ENCODE measurements at regions not wholly inside any gene's neighbourhood (a gene's known extent, or its start where the extent isn't known, plus 50 kb on each side); places are given as distances from the start of the nearest gene placed in this dataset.

- Histone ChIP-seq H3K4me3 (no peak overlapping the region), H3K27ac (peak overlapping the region in 15 of 21 experiments; percentile 0 to 78 (median 41))
Observed at GRCh38 chr3:24591661-24592555, 97.3 kb upstream of the THRB start.

- Histone ChIP-seq H3K4me3 (no peak overlapping the region), H3K27ac (no peak overlapping the region)
Observed at GRCh38 chr3:24594161-24594560, 99.5 kb upstream of the THRB start.

DNA sequence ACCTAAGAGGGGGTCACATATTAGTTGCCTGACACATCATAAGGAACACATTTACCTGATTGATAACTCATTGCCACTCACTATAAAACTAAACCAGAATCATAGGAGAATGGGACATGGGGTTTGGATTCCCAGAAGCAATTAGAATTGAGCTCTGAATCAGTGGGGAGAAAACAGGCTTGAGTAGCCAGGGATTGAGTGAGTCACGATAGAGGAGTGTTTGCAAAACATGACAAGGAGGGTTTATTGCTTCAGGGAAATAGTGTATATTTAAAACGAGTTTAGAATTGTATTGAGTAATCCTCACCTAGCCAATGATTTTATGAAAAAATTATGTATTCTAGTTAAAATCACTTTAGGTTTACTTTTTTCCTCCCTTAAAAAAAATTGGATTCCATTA lies 101.1 kb upstream of the THRB start:
- H3K27ac ChIP-seq: peak overlapping the region in 6 of 21 experiments; percentile 11 to 60 (median 30)
- H3K4me3 ChIP-seq: no peak overlapping the region

DNA sequence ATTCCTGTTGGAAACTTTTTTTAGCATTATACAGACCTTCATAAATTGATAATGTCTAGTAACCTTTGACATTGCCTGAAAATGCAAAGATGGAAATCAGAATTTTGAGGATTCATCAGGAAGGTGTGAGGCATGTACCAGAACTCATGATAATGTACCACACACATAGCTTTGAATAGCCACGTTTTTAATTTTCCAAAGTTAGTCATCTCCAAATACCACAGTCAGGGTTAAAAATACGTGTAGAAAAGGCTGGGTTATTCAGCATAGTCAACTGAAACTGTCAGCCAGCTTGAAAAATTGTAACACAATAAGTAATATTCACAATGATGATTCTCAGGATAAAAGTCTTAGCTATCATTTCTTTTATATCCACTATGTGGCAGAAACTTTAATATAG lies 102.0 kb upstream of the THRB start:
- H3K27ac ChIP-seq: peak overlapping the region in 1 of 21 experiments; percentile 38
- H3K4me3 ChIP-seq: no peak overlapping the region

DNA sequence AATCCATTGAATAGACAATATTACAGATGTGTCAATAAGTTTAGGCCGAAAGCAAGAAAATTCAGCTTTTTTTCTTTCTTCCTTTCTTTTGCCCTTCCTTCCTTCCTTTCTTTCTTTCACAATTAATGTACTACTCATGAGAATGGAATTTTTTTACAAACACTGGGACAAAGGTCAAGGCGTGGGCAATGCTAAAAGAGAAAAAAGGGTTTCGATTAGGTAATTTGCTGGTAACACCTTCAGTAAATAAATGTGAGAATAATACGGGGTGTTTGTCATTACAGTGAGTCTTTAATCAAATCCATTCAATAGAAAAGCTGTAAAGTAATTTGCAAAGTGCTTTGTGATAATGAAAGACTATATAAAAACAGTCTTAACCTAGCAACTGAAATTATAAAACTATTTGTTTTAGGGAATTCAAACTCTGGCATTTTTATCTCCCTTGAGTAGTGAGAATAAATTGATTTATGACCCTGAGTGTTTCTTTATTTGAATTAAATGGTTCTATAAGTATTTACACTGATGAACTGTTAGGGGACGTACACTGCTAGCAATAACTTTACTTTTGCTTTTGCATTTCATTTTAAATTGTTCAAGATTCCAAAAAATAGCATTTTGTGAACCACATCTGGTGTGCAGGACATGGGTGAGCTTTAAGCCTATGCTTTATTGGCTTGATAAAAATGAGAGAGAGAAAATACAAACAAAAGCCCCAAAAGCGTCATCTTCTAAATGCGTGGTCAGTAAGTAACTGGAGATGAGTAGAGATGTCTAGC lies 104.2 kb upstream of the THRB start:
- peak overlapping the region in 4 of 21 experiments; percentile 8 to 39 (median 22) for H3K27ac ChIP-seq
- no peak overlapping the region for H3K4me3 ChIP-seq

DNA sequence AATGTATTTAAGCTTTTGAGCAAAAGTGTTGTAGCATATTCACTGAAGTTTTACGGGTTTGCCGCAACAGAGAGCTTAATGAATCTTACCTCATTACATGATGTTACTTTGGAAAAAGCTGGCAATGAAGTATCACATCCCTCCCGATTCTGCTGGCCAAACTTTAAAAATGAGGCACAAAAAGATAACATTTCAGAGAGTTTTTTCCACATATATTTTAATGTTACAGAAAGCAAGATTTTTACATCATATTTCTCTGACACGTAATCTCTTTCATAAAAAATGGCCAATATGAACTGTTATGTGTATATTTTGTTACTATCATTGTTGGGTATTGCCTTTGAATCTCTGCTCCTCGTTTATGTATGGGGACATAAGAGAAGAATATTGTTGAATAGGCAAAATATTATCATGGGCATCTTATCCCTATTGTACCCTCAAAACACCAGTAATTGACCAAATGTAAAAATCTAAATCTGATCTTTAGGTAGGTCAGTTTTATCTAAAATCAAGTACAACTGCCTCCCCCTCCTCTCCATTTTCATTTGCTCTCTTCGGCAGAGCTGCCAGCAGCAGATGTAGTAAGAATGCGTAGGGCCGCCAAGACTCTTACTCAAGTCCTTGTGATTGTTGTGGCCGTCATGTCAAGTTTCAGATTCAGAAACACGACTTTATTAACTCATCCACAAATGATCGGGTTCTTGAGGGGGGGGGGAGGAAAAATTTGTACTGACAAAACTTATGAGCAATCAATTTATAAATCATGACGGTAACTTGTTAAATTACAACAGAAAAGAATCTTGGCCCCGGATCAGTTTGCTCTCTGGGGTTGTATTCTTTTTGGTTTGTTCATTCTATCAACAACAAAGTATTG lies 106.7 kb upstream of the THRB start:
- Histone ChIP-seq H3K4me3 (no peak overlapping the region), H3K27ac (no peak overlapping the region)

GRCh38 chr3:24604215-24604614 lies 109.6 kb upstream of the THRB start:
- H3K4me3 ChIP-seq: no peak overlapping the region
- no peak overlapping the region for H3K27ac ChIP-seq

GRCh38 chr3:24605511-24606028 lies 110.9 kb upstream of the THRB start:
- H3K27ac ChIP-seq: no peak overlapping the region
- H3K4me3 ChIP-seq: no peak overlapping the region

- H3K4me3 ChIP-seq: no peak overlapping the region
- H3K27ac ChIP-seq: no peak overlapping the region
Observed at GRCh38 chr3:24607281-24607680, 112.6 kb upstream of the THRB start.

DNA sequence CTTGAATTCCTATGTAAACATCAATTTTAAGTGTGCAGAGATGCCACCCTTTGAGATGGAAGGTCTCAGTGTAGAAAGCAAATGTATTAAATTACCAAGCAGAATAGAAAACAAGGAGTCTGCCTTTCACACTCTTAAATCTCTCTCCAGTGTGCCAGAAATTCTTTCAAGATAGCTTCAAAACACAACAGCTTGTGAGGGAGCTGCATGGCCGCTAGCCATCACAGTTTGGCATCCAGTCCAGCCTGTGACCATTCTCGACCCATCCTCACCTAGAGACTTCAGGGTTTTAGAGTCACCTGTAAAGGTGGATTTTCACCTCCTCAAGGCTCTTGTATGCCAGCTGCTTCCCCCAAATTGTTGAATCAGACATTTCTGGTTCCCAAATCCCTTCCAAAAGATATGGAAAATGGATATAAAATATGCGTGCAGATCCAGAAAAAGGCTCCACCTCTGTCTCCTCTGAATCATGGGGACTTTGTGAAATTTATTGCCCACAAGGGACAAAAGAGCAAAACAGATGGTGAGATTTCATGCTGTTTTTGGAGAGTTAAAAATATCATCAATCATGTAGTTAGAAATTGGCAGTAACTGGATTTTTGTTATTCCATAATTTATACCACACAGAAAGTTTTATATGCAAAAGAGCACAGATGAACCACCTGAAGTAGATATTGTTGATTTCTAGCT lies 114.2 kb upstream of the THRB start:
- Histone ChIP-seq H3K27ac (no peak overlapping the region), H3K4me3 (no peak overlapping the region)

DNA sequence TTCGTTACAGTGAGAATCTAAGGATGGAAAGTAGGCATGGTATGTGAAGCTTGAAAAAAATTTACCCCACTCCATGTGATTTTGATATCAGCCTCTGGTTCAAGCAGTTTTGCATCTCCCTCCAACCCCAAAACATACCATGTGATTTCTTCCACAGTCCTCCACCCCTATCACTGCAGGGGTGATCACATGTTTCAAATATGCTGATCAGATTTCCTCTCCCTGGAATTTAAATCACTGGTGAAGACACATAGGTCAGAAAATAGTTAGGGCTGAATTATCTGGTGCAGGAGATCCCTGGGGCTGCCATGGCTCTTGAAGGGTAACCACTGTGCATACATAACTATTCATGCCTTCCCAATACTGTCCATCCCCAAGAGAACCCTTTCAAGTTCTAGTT lies 119.7 kb upstream of the THRB start:
- H3K4me3 ChIP-seq: no peak overlapping the region
- H3K27ac ChIP-seq: no peak overlapping the region

DNA sequence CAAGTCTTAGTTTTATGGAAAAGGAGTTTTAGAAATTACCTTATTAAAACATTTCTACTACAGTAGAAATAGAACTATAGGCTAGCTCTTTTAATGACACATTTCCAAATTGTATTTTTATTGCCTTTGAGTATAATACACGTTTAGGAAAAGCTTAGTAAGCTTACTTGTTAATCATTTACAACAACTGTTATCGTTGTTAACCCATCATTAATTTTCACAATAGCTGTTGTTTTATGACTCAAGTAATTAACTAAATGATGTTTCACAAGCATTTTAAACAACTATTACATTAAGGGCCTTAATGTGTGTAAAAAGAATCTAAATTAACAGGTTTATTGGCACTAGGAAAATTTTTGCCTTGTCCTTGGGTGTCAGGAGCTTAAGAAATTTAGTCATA lies 120.5 kb upstream of the THRB start:
- Histone ChIP-seq H3K4me3 (no peak overlapping the region), H3K27ac (no peak overlapping the region)

GRCh38 chr3:24616110-24616829 lies 121.6 kb upstream of the THRB start:
- Histone ChIP-seq H3K27ac (no peak overlapping the region), H3K4me3 (no peak overlapping the region)

- Histone ChIP-seq H3K4me3 (no peak overlapping the region), H3K27ac (no peak overlapping the region)
Observed at GRCh38 chr3:24622138-24622537, 127.5 kb upstream of the THRB start.

- H3K4me3 ChIP-seq: no peak overlapping the region
- H3K27ac ChIP-seq: no peak overlapping the region
Observed at GRCh38 chr3:24622696-24623225, 128.1 kb upstream of the THRB start.

DNA sequence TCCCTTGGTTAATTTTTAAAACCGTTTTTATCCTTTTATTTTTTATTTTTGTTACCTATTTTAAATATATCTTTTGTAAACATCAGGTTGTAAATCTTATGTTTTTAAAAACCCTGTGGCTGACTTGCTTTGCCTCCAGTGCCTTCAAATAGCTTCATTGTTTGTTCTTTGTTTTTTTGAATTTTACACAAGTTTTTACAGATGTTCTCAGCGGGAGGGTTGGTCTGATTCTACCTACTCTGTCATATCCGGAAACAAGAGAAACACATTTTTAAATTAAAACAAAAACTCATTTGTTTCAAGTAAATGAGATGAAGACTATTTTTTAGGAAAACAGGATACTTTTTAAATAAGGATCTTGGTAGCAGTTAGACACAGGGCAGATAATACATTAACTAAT lies 129.0 kb upstream of the THRB start:
- no peak overlapping the region for H3K27ac ChIP-seq
- H3K4me3 ChIP-seq: no peak overlapping the region

DNA sequence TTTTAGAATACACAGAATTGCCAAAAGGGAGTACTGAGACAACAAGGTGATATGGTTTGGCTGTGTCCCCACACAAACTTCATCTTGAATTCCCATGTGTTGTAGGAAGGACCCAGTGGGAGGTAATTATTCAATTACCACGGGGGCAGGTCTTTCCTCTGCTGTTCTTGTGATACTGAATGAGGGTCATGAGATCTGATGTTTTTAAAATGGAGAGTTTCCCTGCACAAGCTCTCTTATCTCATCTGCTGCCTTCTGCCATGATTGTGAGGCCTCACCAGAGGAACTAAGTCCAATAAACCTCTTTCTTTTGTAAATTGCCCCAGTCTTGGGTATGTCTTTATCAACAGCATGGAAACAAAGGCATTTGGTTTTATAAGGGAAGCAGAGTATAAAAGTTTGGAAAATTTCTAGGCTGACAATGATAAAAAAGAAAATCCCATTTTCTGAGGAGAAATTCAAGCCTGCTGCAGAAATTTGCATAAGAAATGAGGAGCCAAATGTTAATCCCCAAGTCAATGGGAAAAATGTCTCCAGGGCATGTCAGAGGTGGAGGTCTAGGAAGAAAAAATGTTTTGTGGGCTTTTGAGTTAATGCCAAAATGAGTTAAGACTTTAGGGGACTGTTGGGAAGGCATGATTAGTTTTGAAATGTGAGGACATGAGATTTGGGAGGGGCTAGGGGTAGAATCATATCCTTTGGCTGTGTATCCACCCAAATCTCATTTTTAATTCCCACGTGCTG lies 130.5 kb upstream of the THRB start:
- Histone ChIP-seq H3K27ac (no peak overlapping the region), H3K4me3 (no peak overlapping the region)
